Spleen (tissue), 7 donors: ENCODE measurements at regions not wholly inside any gene's neighbourhood (a gene's known extent, or its start where the extent isn't known, plus 50 kb on each side); places are given as distances from the start of the nearest gene placed in this dataset.

Experiments
- POLR2AphosphoS5 ChIP-seq, 3 donors: sonication (generic); formaldehyde crosslinking; IDR thresholded peaks; one replicate each; pipeline ENCODE4 v1.5.1; 2017; ENCODE audit warnings: antibody characterized with exemption in 3 of 3
- TF ChIP-seq, protein P1 (sequence below), 11 experiments: fragments of 200-600 bp in 7 of 11; fragments of 450-650 bp in 4 of 11; sonication (generic) in 4 of 11; IDR thresholded peaks in 8 of 11; conservative IDR thresholded peaks in 3 of 11; 1 replicate in 7 of 11; 2 replicates in 4 of 11; pipeline versions ENCODE4 v1.4.0 to v1.8.0; 2016 to 2021; ENCODE audit warnings: antibody characterized with exemption in 11 of 11, inconsistent platforms in 4 of 11, mild to moderate bottlenecking in 1 of 11
- donor health status: DM: no; HTN: no; CAD: no; lungs with moderate emphysema.
- donor health status: DM: no; HTN: no; CAD: no.
- donor health status: DM: no; HTN: no; CAD: no.

DNA sequence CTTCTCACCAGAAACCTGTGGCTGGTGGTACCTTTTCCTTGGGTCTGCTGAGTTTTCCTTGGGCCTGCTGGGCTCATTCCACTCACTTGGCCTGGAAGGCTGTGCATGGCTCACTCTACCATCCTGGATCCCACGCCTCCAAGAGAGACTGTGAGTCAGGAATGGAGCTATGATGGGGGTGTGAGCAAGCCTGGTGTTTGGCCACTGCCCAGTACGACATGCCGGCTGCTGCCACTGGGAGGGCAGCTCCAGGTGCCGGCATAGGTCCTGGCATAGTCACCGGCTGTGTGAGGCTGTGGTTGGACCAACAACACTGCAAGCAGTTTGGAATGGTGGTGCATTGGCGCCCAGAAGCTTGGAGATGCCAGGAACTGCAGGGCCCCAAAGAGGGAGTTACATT lies 721.7 kb downstream of the PCDH18 start:
- TF ChIP-seq, protein P1, sequence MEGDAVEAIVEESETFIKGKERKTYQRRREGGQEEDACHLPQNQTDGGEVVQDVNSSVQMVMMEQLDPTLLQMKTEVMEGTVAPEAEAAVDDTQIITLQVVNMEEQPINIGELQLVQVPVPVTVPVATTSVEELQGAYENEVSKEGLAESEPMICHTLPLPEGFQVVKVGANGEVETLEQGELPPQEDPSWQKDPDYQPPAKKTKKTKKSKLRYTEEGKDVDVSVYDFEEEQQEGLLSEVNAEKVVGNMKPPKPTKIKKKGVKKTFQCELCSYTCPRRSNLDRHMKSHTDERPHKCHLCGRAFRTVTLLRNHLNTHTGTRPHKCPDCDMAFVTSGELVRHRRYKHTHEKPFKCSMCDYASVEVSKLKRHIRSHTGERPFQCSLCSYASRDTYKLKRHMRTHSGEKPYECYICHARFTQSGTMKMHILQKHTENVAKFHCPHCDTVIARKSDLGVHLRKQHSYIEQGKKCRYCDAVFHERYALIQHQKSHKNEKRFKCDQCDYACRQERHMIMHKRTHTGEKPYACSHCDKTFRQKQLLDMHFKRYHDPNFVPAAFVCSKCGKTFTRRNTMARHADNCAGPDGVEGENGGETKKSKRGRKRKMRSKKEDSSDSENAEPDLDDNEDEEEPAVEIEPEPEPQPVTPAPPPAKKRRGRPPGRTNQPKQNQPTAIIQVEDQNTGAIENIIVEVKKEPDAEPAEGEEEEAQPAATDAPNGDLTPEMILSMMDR (IDR thresholded peaks at IDR 0.05 in 8 of 11, conservative IDR thresholded peaks at IDR 0.05 in 3 of 11) = no peak
- no peak for TF ChIP-seq POLR2AphosphoS5 (IDR thresholded peaks at IDR 0.05)
